Fibroblast of lung (primary cell): ENCODE measurements at regions not wholly inside any gene's neighbourhood (a gene's known extent, or its start where the extent isn't known, plus 50 kb on each side); places are given as distances from the start of the nearest gene placed in this dataset.

Experiments
- DNase-seq, 2 donors: peaks; one replicate each; pipeline versions ENCODE4 v3.0.0 to v3.0.0-alpha.2; 2010; ENCODE audit warnings: low read depth in 2 of 2
- H2AFZ ChIP-seq: 2 replicates; pipeline ENCODE4 v1.5.1; 2012; ENCODE audit warnings: low read length, control low read depth, inconsistent platforms
- H3K27ac ChIP-seq: 2 replicates; pipeline ENCODE4 v1.5.1; 2011; ENCODE audit warnings: low read length, control low read depth; ENCODE audit not compliant: insufficient read depth
- H3K27me3 ChIP-seq: 2 replicates; pipeline ENCODE4 v1.5.1; 2011; ENCODE audit warnings: mild to moderate bottlenecking, low read length; ENCODE audit not compliant: control insufficient read depth, insufficient read depth
- H3K36me3 ChIP-seq: 2 replicates; pipeline ENCODE4 v1.5.1; 2011; ENCODE audit warnings: low read length; ENCODE audit not compliant: control insufficient read depth, insufficient read depth
- H3K4me1 ChIP-seq: 2 replicates; pipeline ENCODE4 v1.5.1; 2011; ENCODE audit warnings: low read length; ENCODE audit not compliant: control insufficient read depth, insufficient read depth; ENCODE audit errors: extremely low read depth
- H3K4me2 ChIP-seq: 2 replicates; pipeline ENCODE4 v1.5.1; 2011; ENCODE audit warnings: low read length, control low read depth; ENCODE audit not compliant: insufficient read depth; ENCODE audit errors: extremely low read depth
- H3K4me3 ChIP-seq, 4 experiments: fragments of 200-600 bp in 1 of 4; sonication (generic) in 1 of 4; replicated peaks in 1 of 4; 2 replicates each; pipeline ENCODE4 v1.5.1; 2011 to 2016; ENCODE audit warnings: low read length in 4 of 4, low read depth in 3 of 4, mild to moderate bottlenecking in 3 of 4, control low read depth in 2 of 4, inconsistent platforms in 1 of 4, mixed read lengths in 1 of 4; ENCODE audit not compliant: insufficient read depth in 1 of 4; ENCODE audit errors: control extremely low read depth in 1 of 4
- H3K79me2 ChIP-seq: 2 replicates; pipeline ENCODE4 v1.5.1; 2012; ENCODE audit warnings: mild to moderate bottlenecking, low read length, inconsistent platforms; ENCODE audit not compliant: control insufficient read depth, insufficient read depth
- H3K9ac ChIP-seq: 2 replicates; pipeline ENCODE4 v1.5.1; 2011; ENCODE audit warnings: mild to moderate bottlenecking, low read length, control low read depth; ENCODE audit not compliant: insufficient read depth
- H3K9me3 ChIP-seq: 2 replicates; pipeline ENCODE4 v1.5.1; 2012; ENCODE audit warnings: low read depth, low read length; ENCODE audit not compliant: control insufficient read depth, insufficient read depth
- H4K20me1 ChIP-seq: 2 replicates; pipeline ENCODE4 v1.5.1; 2011; ENCODE audit warnings: low read length; ENCODE audit not compliant: control insufficient read depth, insufficient read depth; ENCODE audit errors: extremely low read depth
- CTCF ChIP-seq, 2 donors: IDR thresholded peaks in 1 of 2; conservative IDR thresholded peaks in 1 of 2; 1 replicate in 1 of 2; 2 replicates in 1 of 2; pipeline ENCODE4 v1.5.1; 2011 to 2012; ENCODE audit warnings: low read length in 2 of 2, control low read depth in 1 of 2, inconsistent platforms in 1 of 2, low read depth in 1 of 2, mild to moderate bottlenecking in 1 of 2
- EZH2 ChIP-seq: IDR thresholded peaks from 2 replicates; pipeline ENCODE4 v1.5.1; 2012; ENCODE audit warnings: low read length, control low read depth, mild to moderate bottlenecking; ENCODE audit errors: missing control alignments

DNA sequence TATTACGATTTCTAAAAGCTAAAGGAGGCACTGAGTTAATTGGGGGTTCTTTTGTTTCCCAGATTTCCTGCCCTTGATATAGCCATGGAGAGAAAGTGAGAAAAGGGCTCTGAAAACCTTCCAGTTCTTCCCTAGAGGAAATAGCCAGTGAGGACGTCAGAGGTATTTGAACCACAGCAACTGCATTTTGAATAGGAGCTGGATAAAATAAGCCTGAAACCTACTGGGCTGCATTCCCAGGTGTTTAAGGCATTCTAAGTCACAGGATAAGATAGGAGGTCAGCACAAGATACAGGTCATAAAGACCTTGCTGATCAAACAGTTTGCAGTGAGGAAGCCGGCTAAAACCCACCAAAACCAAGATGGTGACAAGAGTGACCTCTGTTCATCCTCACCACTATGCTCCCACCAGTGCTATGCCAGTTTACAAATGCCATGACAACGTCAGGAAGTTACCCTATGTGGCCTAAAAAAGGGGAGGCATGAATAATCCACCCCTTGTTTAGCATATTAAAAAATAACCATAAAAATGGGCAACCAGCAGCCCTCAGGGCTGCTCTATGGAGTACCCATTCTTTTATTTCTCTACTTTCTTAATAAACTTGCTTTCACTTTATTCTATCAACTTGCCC, 85.1 kb upstream of the FRMD4A start:
- H3K36me3 ChIP-seq, result no peaks in the 10 kb centered on the region
- no peak for TF ChIP-seq EZH2
- TF ChIP-seq CTCF (conservative IDR thresholded peaks at IDR 0.05 in 1 of 2, IDR thresholded peaks at IDR 0.05 in 1 of 2; ENCODE audit: low read depth in 1 of 2, low read length in 2 of 2), result no peak
- peak in 1 of 2 donors; percentile 55 for DNase-seq
- H3K79me2 ChIP-seq, result no peaks in the 10 kb centered on the region
- H4K20me1 ChIP-seq, result no peaks in the 10 kb centered on the region
- H3K4me1 ChIP-seq, result peaks cover 5% of the 10 kb centered on the region
- H3K9ac ChIP-seq, result no peak overlapping the region
- H3K4me3 ChIP-seq, result no peak overlapping the region
- H3K27me3 ChIP-seq, result no peaks in the 10 kb centered on the region
- H3K27ac ChIP-seq, result no peak overlapping the region
- no peak overlapping the region for H3K4me2 ChIP-seq
- H3K9me3 ChIP-seq, result no peaks in the 10 kb centered on the region
- H2AFZ ChIP-seq, result no peak overlapping the region

GRCh38 chr10:14414901-14415300, 84.2 kb upstream of the FRMD4A start:
- Histone ChIP-seq H3K27me3 (no peaks in the 10 kb centered on the region), H4K20me1 (no peaks in the 10 kb centered on the region), H3K79me2 (no peaks in the 10 kb centered on the region), H3K4me1 (peaks cover 5% of the 10 kb centered on the region), H3K36me3 (no peaks in the 10 kb centered on the region), H3K9ac (no peak overlapping the region), H2AFZ (no peak overlapping the region), H3K4me3 (no peak overlapping the region), H3K9me3 (no peaks in the 10 kb centered on the region), H3K4me2 (no peak overlapping the region), H3K27ac (no peak overlapping the region)
- no peak for TF ChIP-seq EZH2
- TF ChIP-seq CTCF (conservative IDR thresholded peaks at IDR 0.05 in 1 of 2, IDR thresholded peaks at IDR 0.05 in 1 of 2; ENCODE audit: low read depth in 1 of 2, low read length in 2 of 2), result no peak
- peak; percentile 56 to 91 for DNase-seq

- TF ChIP-seq EZH2 (no peak), CTCF (conservative IDR thresholded peaks at IDR 0.05 in 1 of 2, IDR thresholded peaks at IDR 0.05 in 1 of 2; ENCODE audit: low read depth in 1 of 2, low read length in 2 of 2) (no peak)
- Histone ChIP-seq H3K9ac (no peak overlapping the region), H3K9me3 (no peaks in the 10 kb centered on the region), H3K27me3 (no peaks in the 10 kb centered on the region), H3K27ac (no peak overlapping the region), H4K20me1 (no peaks in the 10 kb centered on the region), H3K4me1 (peaks cover 5% of the 10 kb centered on the region), H3K36me3 (no peaks in the 10 kb centered on the region), H3K4me2 (no peak overlapping the region), H3K79me2 (no peaks in the 10 kb centered on the region), H3K4me3 (no peak overlapping the region), H2AFZ (peak overlapping the region; percentile 27)
- DNase-seq, result no peak
These were observed 82.8 kb upstream of the FRMD4A start for GRCh38 chr10:14413523-14413922.
